COLO829 (cell line): ENCODE measurements at regions not wholly inside any gene's neighbourhood (a gene's known extent, or its start where the extent isn't known, plus 50 kb on each side); places are given as distances from the start of the nearest gene placed in this dataset.

ENCODE experiments used
- DNase-seq: peaks from one replicate; pipeline ENCODE4 v3.0.0; 2012; ENCODE audit warnings: low spot score

DNA sequence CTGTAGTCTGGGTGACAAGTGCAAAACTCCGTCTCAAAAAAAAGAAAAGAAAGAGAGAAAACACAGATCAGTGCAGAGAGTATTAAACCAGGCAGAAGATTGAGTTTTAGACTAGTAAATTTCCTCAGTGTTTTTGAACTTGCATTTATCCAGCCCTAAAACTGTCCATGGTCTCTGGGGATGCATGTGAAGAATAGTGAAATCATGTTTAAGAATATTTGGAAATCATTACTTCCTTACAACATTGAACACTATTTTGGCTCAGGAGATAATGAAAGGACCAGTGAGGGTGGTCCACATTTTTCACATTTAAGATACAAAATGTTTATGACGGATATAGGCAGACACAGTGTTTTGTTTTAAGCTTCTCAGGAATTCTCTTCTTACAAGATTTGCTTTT is 195.8 kb upstream of the RASGEF1B start:
- DNase-seq: no peak

- DNase-seq: no peak
Observed at GRCh38 chr4:81666491-81666890, 194.8 kb upstream of the RASGEF1B start.

DNA sequence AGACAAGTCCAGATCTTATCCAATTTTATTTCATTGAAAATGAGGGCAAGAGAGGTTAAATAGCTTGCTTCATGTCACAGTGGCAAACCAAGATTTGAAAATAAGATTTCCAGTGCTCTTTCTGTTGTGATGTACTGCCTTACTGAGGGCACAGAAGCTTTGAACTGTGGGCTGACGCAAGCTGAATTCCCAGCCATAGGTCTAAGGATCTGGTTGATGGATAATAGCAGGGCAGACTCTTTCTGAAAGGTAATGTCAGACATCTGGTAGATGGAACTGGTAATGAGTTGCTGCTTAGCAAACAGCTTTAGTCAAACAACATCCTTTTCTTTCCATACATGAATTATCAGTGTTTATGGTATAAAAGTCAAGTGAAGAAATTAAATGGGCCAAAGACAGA is 193.9 kb upstream of the RASGEF1B start:
- DNase-seq: no peak

- DNase-seq: no peak
Observed at GRCh38 chr4:81665045-81665444, 193.3 kb upstream of the RASGEF1B start.

- no peak for DNase-seq
Observed at GRCh38 chr4:81664079-81664478, 192.4 kb upstream of the RASGEF1B start.

- DNase-seq: no peak
Observed at GRCh38 chr4:81663368-81663767, 191.7 kb upstream of the RASGEF1B start.

GRCh38 chr4:81659051-81659450 is 187.3 kb upstream of the RASGEF1B start:
- DNase-seq: no peak

DNA sequence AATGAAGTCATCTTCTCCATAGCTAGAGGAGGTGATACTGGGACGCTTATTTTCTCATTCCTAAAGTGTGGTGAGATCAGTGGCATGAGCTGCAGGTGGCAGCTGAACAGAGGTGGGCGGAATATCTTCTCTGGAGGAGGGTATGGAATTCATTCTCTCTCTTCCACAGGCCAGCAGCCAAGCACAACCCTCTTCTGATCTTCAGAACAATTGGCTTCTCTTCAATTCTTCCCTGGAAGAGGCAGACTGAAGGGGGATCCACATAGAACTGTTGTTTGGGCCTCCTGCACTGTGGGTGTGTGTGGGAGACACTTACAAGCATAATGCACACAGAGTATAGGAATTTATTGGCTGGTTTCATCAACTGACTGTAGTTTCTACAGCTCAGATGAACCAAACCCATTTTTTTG is 180.4 kb upstream of the RASGEF1B start:
- DNase-seq: no peak

DNA sequence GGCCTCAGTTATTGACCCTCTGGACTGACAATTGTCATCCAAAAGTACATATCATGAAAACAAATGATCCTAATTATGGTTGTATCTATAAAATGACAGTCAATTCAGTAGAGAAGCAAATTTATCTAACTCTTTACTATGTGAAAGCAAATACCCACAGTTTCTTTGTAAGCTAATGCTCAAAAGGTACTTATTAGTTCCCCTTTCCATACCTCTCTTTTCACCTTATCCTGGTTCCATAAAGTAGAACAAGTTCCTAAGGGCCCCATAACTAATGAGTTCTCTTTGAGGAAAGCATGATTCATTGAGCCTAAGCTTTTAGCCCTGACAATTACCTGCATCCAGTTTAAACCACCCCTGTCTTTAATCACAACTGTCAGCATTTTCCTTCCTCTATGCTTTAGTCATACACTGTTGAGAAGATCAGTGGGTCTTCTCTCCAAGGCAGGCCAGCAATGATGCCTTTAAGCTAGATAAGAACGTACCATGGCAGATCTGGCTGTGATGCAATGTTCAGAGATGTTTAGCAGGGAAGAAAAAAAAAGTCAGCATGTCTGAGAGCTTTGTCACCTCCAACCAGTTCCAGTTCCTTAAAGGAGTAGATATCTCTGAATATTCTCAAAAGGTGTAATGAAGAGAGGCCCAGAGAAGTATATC is 179.7 kb upstream of the RASGEF1B start:
- DNase-seq: no peak

GRCh38 chr4:81650606-81651242 is 179.0 kb upstream of the RASGEF1B start:
- DNase-seq: no peak

GRCh38 chr4:81648576-81649275 is 177.0 kb upstream of the RASGEF1B start:
- no peak for DNase-seq

GRCh38 chr4:81647388-81647787 is 175.7 kb upstream of the RASGEF1B start:
- DNase-seq: no peak

DNA sequence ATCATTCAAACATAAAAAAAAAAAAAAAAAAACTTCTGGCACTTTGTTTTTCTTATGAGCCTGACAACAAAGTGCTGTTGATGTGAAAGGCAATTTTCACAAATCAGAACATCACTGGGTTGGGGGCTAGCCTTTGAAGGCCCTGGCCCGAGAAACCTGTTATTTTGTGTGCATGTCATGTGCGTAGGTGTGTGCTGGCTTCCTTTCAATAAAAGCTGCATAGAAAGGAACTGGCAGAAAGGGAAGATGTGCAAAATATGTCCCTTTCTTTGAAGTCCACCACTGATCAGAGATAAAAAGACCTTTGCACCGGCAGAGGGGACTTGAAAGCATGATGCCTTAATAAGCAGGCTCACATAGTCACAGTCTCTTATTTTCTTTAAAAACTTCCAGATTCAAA is 170.8 kb upstream of the RASGEF1B start:
- no peak for DNase-seq

DNA sequence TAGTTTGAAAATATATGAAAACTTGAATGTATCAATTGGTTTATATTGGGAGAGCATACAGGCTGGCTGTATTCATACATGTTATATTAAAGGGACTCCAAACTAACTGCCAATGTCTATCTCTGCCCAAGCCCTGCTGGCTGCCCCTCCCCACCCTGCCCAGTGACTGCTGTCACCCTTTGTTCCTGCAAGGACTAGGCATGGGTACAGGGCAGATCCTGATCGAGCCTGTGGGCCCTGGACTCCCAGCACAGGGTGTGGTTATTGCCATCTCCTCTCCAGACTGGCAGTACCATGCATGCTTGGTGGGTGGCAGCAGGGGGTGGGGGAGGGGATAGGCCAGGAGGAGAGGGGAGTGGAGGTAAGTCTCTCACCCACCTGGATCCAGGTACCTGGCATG is 167.5 kb upstream of the RASGEF1B start:
- DNase-seq: no peak

- DNase-seq: no peak
Observed at GRCh38 chr4:81638698-81639097, 167.0 kb upstream of the RASGEF1B start.

- DNase-seq: no peak
Observed at GRCh38 chr4:81635739-81636138, 164.0 kb upstream of the RASGEF1B start.

DNA sequence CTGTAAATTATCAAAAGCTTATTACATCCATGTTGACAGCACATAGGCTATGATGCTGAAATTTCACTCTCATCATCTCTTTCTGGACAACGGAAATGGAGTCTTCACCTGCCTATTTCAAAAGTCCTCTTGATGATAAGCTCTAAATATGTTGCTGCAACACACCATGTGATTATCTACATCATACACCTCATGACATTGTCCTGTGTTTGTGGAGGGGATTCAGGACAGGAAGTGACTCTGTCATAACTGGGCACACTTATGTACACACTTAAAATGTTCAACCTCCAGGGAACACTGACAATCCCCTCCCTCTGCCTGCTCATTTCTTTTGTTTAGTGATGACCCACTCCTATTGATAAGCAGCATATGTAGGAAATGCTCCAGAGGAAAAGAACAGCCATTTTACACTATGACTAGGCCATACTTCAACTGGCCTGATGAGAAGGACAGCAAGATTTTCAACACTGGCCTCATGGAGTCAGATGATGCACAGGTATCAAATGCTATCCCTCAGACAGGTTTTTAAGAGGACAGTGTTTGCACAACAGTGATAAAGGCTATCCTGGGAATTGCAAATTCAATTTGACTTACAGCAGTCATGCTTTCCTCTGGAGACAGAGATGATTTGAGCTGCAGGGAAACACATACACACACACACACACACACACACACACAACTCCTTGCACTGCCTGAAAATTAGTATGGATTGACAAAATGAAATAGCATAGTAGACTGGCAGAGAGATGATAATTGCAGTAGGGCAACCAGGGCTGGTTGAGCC is 163.3 kb upstream of the RASGEF1B start:
- no peak for DNase-seq

DNA sequence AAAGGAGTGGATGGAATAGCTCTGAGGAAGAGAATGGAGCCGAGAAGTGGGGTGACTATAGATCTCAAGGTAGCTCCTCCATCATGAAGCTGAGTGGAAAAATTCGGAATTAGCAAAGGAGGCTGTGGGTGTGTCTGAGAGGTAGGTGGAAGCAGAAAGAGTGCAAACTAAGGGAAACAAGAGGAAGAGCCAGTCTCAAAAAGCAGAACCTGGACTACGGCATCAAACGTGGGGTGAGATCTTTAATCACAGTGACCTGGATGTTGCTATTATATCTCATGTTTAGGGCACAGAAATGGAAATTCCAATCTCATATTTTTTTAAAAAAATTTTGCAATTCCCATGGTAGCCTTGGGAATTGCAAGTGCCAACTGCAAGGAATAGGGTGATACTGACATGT is 162.5 kb upstream of the RASGEF1B start:
- DNase-seq: no peak

DNA sequence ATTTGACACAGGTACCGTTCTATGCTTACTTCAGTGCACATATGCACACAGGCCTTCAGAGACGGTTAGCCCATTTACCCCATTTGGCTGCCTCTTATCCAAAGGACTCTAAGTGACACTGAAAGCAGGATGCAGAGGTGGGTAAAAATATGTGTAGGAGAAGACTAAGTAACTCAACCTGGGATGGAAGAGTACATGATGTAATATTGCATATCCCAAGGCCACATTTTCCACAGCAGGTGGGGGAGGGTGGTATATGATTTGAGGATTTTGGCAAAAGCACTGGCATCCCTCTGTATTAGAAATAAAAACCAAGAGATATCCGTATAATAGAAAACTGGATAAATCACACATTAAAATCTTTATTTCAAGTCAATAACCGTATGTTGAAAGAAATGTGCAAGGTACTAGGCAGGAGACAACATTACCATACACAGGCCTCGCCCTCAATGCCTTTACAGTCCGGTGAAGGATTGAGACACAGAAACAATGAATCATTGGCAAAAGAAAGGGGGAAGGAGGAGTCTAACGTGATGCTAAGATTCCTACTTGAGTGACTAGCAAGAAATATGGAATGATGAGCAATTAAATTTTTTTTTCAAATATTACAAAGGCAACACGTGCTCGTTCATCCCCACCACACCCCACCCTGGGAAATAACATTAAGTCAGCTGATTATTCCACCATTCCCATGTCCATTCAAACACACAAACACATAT is 161.0 kb upstream of the RASGEF1B start:
- no peak for DNase-seq

- no peak for DNase-seq
Observed at GRCh38 chr4:81631958-81632441, 160.3 kb upstream of the RASGEF1B start.

- no peak for DNase-seq
Observed at GRCh38 chr4:81629366-81629765, 157.7 kb upstream of the RASGEF1B start.

DNA sequence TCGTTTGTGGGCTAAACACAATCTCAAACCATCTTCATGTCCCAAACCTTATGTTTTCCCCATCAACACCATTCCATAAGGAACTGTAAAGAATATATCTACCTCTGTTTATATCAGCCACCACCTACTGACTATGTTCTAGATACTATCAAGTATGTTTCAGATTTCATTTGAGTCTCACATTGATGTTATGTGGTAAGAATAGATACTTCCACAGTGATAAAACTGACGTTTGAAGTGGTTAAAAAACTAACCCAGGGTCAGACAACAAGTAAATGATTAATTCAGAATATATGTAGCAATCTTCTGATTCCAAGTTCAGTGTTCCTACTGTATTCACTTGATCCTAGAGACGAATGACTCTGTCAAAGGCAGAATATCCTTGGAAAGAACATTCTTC is 156.8 kb upstream of the RASGEF1B start:
- no peak for DNase-seq
